Tibial nerve (tissue), 4 donors: ENCODE measurements at regions not wholly inside any gene's neighbourhood (a gene's known extent, or its start where the extent isn't known, plus 50 kb on each side); places are given as distances from the start of the nearest gene placed in this dataset.
"Not testable (repeated sequence)": the region's sequence is repeated elsewhere in the genome, so short reads cannot be mapped to it uniquely, and the experiment has no call there.

Experiments
- DNase-seq, 2 donors: peaks; one replicate each; pipeline ENCODE4 v3.0.0-alpha.2; 2019; ENCODE audit warnings: low spot score in 2 of 2
- H3K27ac ChIP-seq, 4 donors: fragments of 200-600 bp; sonication (generic) in 3 of 4; one replicate each; pipeline ENCODE4 v1.5.1; 2017 to 2019; ENCODE audit warnings: mild to moderate bottlenecking in 1 of 4
- H3K27me3 ChIP-seq, 2 donors: fragments of 200-600 bp; sonication (generic) in 1 of 2; one replicate each; pipeline versions ENCODE4 v1.5.1 to v1.6.0; 2017 to 2019
- H3K36me3 ChIP-seq, 3 donors: fragments of 200-600 bp; sonication (generic); one replicate each; pipeline ENCODE4 v1.5.1; 2018 to 2019
- H3K4me1 ChIP-seq, 4 donors: fragments of 200-600 bp; sonication (generic) in 3 of 4; one replicate each; pipeline ENCODE4 v1.5.1; 2017 to 2019
- H3K4me3 ChIP-seq, 4 donors: fragments of 200-600 bp; sonication (generic) in 3 of 4; one replicate each; pipeline ENCODE4 v1.5.1; 2017 to 2019; ENCODE audit warnings: mild to moderate bottlenecking in 1 of 4, moderate library complexity in 1 of 4
- H3K9me3 ChIP-seq, 4 donors: fragments of 200-600 bp; sonication (generic) in 3 of 4; one replicate each; pipeline ENCODE4 v1.5.1; 2017 to 2019
- EP300 ChIP-seq, 2 donors: sonication (generic); formaldehyde crosslinking; IDR thresholded peaks; one replicate each; pipeline ENCODE4 v1.6.1; 2017; ENCODE audit warnings: antibody characterized with exemption in 2 of 2, mild to moderate bottlenecking in 1 of 2
- POLR2A ChIP-seq, 2 donors: fragments of 450-650 bp; IDR thresholded peaks; one replicate each; pipeline ENCODE4 v1.6.1; 2017; ENCODE audit warnings: antibody characterized with exemption in 2 of 2, mild to moderate bottlenecking in 2 of 2, moderate library complexity in 2 of 2
- WGBS, 2 donors: methylation state at CpG; one replicate each; pipeline ENCODE4 v1.1.5; 2018; 5-methylcytosine and 5-hydroxymethylcytosine counted together
- TF ChIP-seq, protein P1 (sequence below), 5 experiments: fragments of 200-600 bp in 3 of 5; fragments of 450-650 bp in 2 of 5; sonication (generic) in 3 of 5; IDR thresholded peaks; one replicate each; pipeline ENCODE4 v1.5.1; 2016 to 2019; ENCODE audit warnings: antibody characterized with exemption in 5 of 5, mild to moderate bottlenecking in 3 of 5, moderate library complexity in 2 of 5

DNA sequence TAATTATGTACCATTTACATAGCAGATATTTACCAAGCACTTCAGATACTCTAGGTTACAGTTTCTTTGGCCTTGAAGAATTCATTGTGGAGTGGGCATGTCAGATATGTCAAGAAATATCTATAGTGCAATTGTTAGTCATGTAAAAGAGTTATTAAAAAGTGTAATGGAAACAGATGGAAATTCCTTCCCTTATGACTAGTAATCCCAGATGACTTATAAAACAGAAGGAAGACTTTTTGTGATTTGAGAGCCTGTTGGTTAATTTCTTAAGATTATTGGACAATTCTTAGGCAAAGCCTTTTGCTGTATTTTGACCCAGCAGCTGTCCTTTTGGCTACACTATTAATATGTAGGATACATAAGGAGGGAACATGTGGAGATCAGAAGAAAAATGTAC lies 708.9 kb upstream of the NECTIN3 start:
- TF ChIP-seq POLR2A (IDR thresholded peaks at IDR 0.05) (no peak), EP300 (IDR thresholded peaks at IDR 0.05) (no peak)
- TF ChIP-seq, protein P1, sequence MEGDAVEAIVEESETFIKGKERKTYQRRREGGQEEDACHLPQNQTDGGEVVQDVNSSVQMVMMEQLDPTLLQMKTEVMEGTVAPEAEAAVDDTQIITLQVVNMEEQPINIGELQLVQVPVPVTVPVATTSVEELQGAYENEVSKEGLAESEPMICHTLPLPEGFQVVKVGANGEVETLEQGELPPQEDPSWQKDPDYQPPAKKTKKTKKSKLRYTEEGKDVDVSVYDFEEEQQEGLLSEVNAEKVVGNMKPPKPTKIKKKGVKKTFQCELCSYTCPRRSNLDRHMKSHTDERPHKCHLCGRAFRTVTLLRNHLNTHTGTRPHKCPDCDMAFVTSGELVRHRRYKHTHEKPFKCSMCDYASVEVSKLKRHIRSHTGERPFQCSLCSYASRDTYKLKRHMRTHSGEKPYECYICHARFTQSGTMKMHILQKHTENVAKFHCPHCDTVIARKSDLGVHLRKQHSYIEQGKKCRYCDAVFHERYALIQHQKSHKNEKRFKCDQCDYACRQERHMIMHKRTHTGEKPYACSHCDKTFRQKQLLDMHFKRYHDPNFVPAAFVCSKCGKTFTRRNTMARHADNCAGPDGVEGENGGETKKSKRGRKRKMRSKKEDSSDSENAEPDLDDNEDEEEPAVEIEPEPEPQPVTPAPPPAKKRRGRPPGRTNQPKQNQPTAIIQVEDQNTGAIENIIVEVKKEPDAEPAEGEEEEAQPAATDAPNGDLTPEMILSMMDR (IDR thresholded peaks at IDR 0.05), result no peak
- H3K9me3 ChIP-seq, result no peaks in the 10 kb centered on the region
- no peaks in the 10 kb centered on the region for H3K36me3 ChIP-seq
- no peak for DNase-seq
- H3K4me1 ChIP-seq, result no peaks in the 10 kb centered on the region
- no peaks in the 10 kb centered on the region for H3K27me3 ChIP-seq
- H3K4me3 ChIP-seq, result no peak overlapping the region
- no peak overlapping the region for H3K27ac ChIP-seq

GRCh38 chr3:110367289-110367688 lies 704.3 kb upstream of the NECTIN3 start:
- WGBS, 2 donors, result 78 to 84% methylated on average over 13 of the region's 13 CpGs
- H3K4me1 ChIP-seq, H3K27ac ChIP-seq, H3K27me3 ChIP-seq, H3K9me3 ChIP-seq, DNase-seq, H3K36me3 ChIP-seq, H3K4me3 ChIP-seq: not testable (repeated sequence)

- WGBS, 2 donors, result 38 to 46% methylated on average over 4 of the region's 4 CpGs
Observed at GRCh38 chr3:110375751-110376518, 695.7 kb upstream of the NECTIN3 start.

DNA sequence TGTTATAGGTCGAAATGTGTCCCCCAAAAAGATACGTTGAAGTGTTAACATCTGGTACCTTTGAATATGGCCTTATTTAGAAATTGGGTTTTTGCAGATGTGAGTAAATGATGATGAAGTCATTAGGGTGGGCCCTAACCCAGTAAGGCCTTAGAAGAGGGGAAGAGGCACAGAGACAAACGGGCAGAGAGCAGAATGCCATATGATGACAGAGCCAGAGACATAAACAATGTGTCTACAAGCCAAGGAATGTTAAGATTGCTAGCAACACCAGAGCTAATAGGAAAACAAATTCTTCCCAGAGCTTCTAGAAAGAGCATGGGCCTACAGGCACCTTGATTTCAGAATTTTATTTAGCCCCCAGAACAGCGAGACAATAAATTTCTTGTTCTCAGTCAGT lies 693.1 kb upstream of the NECTIN3 start:
- H3K4me1 ChIP-seq, result no peaks in the 10 kb centered on the region
- no peak overlapping the region for H3K4me3 ChIP-seq
- no peak overlapping the region for H3K27ac ChIP-seq
- 68 to 72% methylated on average over 4 of the region's 4 CpGs for WGBS, 2 donors
- H3K9me3 ChIP-seq, result no peaks in the 10 kb centered on the region
- TF ChIP-seq, protein P1 (IDR thresholded peaks at IDR 0.05), result no peak
- TF ChIP-seq EP300 (IDR thresholded peaks at IDR 0.05) (no peak), POLR2A (IDR thresholded peaks at IDR 0.05) (no peak)
- no peaks in the 10 kb centered on the region for H3K36me3 ChIP-seq
- H3K27me3 ChIP-seq, result no peaks in the 10 kb centered on the region
- DNase-seq, result no peak

More at GRCh38 chr3:110375751-110376518, 695.7 kb upstream of the NECTIN3 start:
- H3K9me3 ChIP-seq, result no peaks in the 10 kb centered on the region
- H3K4me1 ChIP-seq, result no peaks in the 10 kb centered on the region
- no peaks in the 10 kb centered on the region for H3K36me3 ChIP-seq
- no peak overlapping the region for H3K27ac ChIP-seq
- TF ChIP-seq EP300 (IDR thresholded peaks at IDR 0.05) (no peak), POLR2A (IDR thresholded peaks at IDR 0.05) (no peak)
- TF ChIP-seq, protein P1 (IDR thresholded peaks at IDR 0.05), result no peak
- no peak overlapping the region for H3K4me3 ChIP-seq
- H3K27me3 ChIP-seq, result no peaks in the 10 kb centered on the region
- DNase-seq, result no peak

- H3K9me3 ChIP-seq, result no peaks in the 10 kb centered on the region
- H3K27me3 ChIP-seq, result no peaks in the 10 kb centered on the region
- no peak overlapping the region for H3K4me3 ChIP-seq
- DNase-seq, result no peak
- no peaks in the 10 kb centered on the region for H3K4me1 ChIP-seq
- no peaks in the 10 kb centered on the region for H3K36me3 ChIP-seq
- WGBS, 2 donors, result 17 to 21% methylated on average over 1 of the region's 1 CpG
- H3K27ac ChIP-seq, result no peak overlapping the region
- TF ChIP-seq, protein P1 (IDR thresholded peaks at IDR 0.05), result no peak
- TF ChIP-seq EP300 (IDR thresholded peaks at IDR 0.05) (no peak), POLR2A (IDR thresholded peaks at IDR 0.05) (no peak)
Observed at GRCh38 chr3:110381992-110382391, 689.6 kb upstream of the NECTIN3 start.

- no peak overlapping the region for H3K27ac ChIP-seq
- H3K36me3 ChIP-seq, result no peaks in the 10 kb centered on the region
- no peak overlapping the region for H3K4me3 ChIP-seq
- no peak for DNase-seq
- H3K9me3 ChIP-seq, result no peaks in the 10 kb centered on the region
- TF ChIP-seq EP300 (IDR thresholded peaks at IDR 0.05) (no peak), POLR2A (IDR thresholded peaks at IDR 0.05) (no peak)
- TF ChIP-seq, protein P1 (IDR thresholded peaks at IDR 0.05), result no peak
- H3K4me1 ChIP-seq, result no peaks in the 10 kb centered on the region
- H3K27me3 ChIP-seq, result no peaks in the 10 kb centered on the region
Observed at GRCh38 chr3:110383356-110383755, 688.3 kb upstream of the NECTIN3 start.
